Esophagus muscularis mucosa (tissue), 4 donors: ENCODE measurements at regions not wholly inside any gene's neighbourhood (a gene's known extent, or its start where the extent isn't known, plus 50 kb on each side); places are given as distances from the start of the nearest gene placed in this dataset.
"Not testable (repeated sequence)": the region's sequence is repeated elsewhere in the genome, so short reads cannot be mapped to it uniquely, and the experiment has no call there.

ENCODE experiments used
- DNase-seq: peaks from one replicate; pipeline ENCODE4 v3.0.0-alpha.2; 2017; ENCODE audit errors: extremely low spot score
- H3K27ac ChIP-seq, 4 donors: fragments of 200-600 bp; sonication (generic); replicated peaks in 1 of 4; 1 replicate in 3 of 4; 2 replicates in 1 of 4; pipeline ENCODE4 v1.5.1; 2016 to 2019; ENCODE audit warnings: mild to moderate bottlenecking in 1 of 4
- H3K27me3 ChIP-seq, 4 donors: fragments of 200-600 bp; sonication (generic); one replicate each; pipeline versions ENCODE4 v1.5.1 to v1.6.0; 2016 to 2019
- H3K36me3 ChIP-seq, 4 donors: fragments of 200-600 bp; sonication (generic); one replicate each; pipeline ENCODE4 v1.5.1; 2016 to 2019
- H3K4me1 ChIP-seq, 4 donors: fragments of 200-600 bp; sonication (generic); one replicate each; pipeline ENCODE4 v1.5.1; 2016 to 2019
- H3K4me3 ChIP-seq, 4 donors: fragments of 200-600 bp; sonication (generic); 1 replicate in 2 of 4; 2 replicates in 2 of 4; pipeline ENCODE4 v1.5.1; 2016 to 2019; ENCODE audit warnings: mild to moderate bottlenecking in 4 of 4, moderate library complexity in 1 of 4
- H3K9me3 ChIP-seq, 4 donors: fragments of 200-600 bp; sonication (generic); 1 replicate in 3 of 4; 2 replicates in 1 of 4; pipeline ENCODE4 v1.5.1; 2016 to 2019
- CTCF ChIP-seq, 3 experiments: fragments of 200-600 bp in 2 of 3; fragments of 450-650 bp in 1 of 3; sonication (generic) in 2 of 3; IDR thresholded peaks; one replicate each; pipeline ENCODE4 v1.5.1; 2017 to 2019; ENCODE audit warnings: antibody characterized with exemption in 3 of 3, mild to moderate bottlenecking in 2 of 3, moderate library complexity in 1 of 3
- EP300 ChIP-seq: sonication (generic); formaldehyde crosslinking; IDR thresholded peaks from one replicate; pipeline ENCODE4 v1.6.1; 2017; ENCODE audit warnings: antibody characterized with exemption
- POLR2A ChIP-seq: fragments of 450-650 bp; IDR thresholded peaks from one replicate; pipeline ENCODE4 v1.6.1; 2017; ENCODE audit warnings: antibody characterized with exemption, moderate library complexity, mild to moderate bottlenecking, low read depth
- POLR2AphosphoS5 ChIP-seq, 2 donors: sonication (generic); formaldehyde crosslinking; IDR thresholded peaks; one replicate each; pipeline ENCODE4 v1.6.1; 2017; ENCODE audit warnings: antibody characterized with exemption in 2 of 2
- WGBS: methylation state at CpG from one replicate; pipeline ENCODE4 v1.1.5; 2018; 5-methylcytosine and 5-hydroxymethylcytosine counted together
- intact Hi-C: fragments of 100-400 bp; cut with DNase I; formaldehyde crosslinking; loops from one replicate; pipeline ENCODE4 v1.15.1; 2023

- H3K4me3 ChIP-seq = no peak overlapping the region
- no peak overlapping the region for H3K27ac ChIP-seq
- no peaks in the 10 kb centered on the region for H3K36me3 ChIP-seq
- intact Hi-C loops = no loop called here
- TF ChIP-seq CTCF (IDR thresholded peaks at IDR 0.05) = no peak
- H3K4me1 ChIP-seq = no peaks in the 10 kb centered on the region
- WGBS = 54% methylated on average over 5 of the region's 5 CpGs
- peaks cover 0 to 9% (median 3%) of the 10 kb centered on the region in 4 donors for H3K9me3 ChIP-seq
- no peaks in the 10 kb centered on the region for H3K27me3 ChIP-seq
- DNase-seq = no peak
These were observed 81.3 kb upstream of the TMEM178A start for GRCh38 chr2:39584283-39584965.

DNA sequence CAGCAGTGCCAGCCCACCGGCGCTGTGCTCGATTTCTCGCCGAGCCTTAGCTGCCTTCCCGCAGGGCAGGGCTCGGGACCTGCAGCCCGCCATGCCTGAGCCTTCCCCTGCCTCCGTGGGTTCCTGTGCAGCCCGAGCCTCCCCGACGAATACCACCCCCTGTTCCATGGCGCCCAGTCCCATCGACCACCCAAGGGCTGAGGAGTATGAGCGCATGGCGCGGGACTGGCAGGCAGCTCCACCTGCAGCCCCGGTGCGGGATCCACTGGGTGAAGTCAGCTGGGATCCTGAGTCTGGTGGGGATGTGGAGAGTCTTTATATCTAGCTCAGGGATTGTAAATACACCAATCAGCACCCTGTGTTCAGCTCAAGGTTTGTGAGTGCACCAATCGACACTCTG is 80.2 kb upstream of the TMEM178A start:
- intact Hi-C loops, H3K27ac ChIP-seq, H3K27me3 ChIP-seq, H3K36me3 ChIP-seq, H3K4me3 ChIP-seq, DNase-seq, H3K4me1 ChIP-seq, H3K9me3 ChIP-seq: not testable (repeated sequence)
- 96% methylated on average over 8 of the region's 20 CpGs for WGBS

- H3K27ac ChIP-seq = no peak overlapping the region
- no peaks in the 10 kb centered on the region for H3K9me3 ChIP-seq
- WGBS = 70% methylated on average over 3 of the region's 3 CpGs
- intact Hi-C loops = no loop called here
- TF ChIP-seq CTCF (IDR thresholded peaks at IDR 0.05) (no peak), POLR2A (no peak), POLR2AphosphoS5 (IDR thresholded peaks at IDR 0.05) (no peak), EP300 (no peak)
- no peak for DNase-seq
- H3K27me3 ChIP-seq = no peaks in the 10 kb centered on the region
- no peaks in the 10 kb centered on the region for H3K36me3 ChIP-seq
- no peaks in the 10 kb centered on the region for H3K4me1 ChIP-seq
- H3K4me3 ChIP-seq = no peak overlapping the region
These were observed 78.5 kb upstream of the TMEM178A start for GRCh38 chr2:39587168-39587567.

DNA sequence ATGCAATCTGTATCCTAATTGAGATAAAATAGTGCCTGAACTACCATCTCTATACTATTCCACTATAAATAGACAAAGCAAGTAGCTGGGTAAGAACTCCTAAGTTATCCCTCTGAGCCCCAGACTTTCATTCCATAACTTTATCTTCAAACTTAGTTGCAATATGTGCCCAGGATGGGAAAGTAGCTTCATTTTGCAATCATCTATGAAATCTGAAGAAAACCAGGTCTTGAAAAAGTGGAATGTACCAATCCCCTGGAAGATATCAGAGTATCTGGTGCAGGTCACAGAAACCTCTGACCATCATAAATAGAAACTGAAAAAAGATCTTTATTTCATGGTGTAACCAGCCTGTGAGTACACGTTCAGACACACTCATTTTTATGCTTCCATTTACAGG is 78.1 kb upstream of the TMEM178A start:
- H3K27me3 ChIP-seq = no peaks in the 10 kb centered on the region
- no peaks in the 10 kb centered on the region for H3K9me3 ChIP-seq
- DNase-seq = no peak
- no peak for TF ChIP-seq POLR2A
- TF ChIP-seq CTCF (IDR thresholded peaks at IDR 0.05) = no peak
- TF ChIP-seq POLR2AphosphoS5 (IDR thresholded peaks at IDR 0.05) = no peak
- no peak for TF ChIP-seq EP300
- intact Hi-C loops = no loop called here
- H3K27ac ChIP-seq = no peak overlapping the region
- no peaks in the 10 kb centered on the region for H3K4me1 ChIP-seq
- no peaks in the 10 kb centered on the region for H3K36me3 ChIP-seq
- H3K4me3 ChIP-seq = no peak overlapping the region
- 76% methylated on average over 1 of the region's 1 CpG for WGBS

DNA sequence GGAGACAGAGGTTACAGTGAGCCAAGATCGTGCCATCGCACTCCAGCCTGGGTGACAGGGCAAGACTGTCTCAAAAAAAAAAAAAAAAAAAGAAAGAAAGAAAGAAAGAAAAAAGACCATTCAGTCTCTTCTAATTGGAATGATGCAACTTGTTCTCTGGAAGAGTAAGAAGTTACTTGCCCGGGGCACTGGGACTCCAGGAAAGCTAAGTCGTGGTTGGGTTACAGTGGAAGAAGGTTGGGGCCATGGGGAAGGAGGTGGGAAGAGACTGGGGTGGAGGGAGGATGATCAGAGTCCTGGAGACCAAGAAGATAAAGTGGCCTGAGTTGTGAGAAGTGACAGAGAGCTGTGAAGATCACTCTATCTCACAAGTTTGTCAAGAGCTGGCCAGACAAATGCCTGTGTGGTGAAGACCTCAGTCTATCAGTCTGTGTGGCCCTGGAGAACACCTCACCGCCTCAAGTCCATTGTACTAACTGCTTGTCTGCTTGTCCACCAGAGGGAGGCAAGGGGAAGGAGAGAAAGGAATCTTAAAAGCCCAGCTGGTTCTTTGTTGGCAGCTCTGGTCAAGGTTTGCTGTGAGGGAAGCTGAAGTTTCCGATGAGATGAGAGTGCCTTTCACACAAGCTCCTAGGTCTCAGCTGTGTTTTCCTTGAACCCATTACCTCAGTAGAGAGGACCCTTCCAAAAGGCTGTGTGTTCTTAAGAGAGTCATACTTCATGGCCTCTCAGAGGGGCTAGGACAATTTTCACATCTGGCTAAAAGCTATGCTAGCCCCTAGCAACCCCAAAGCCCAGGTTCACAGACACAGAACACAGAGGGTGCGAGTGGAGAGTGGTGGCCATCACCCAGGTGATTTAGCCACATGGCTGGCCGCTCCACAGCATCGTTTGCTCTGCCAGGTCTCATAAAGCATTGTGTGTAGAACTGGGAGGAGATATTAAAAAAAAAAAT is 72.0 kb upstream of the TMEM178A start:
- intact Hi-C loops = no loop called here
- Histone ChIP-seq H3K36me3 (no peaks in the 10 kb centered on the region), H3K9me3 (no peaks in the 10 kb centered on the region), H3K4me1 (peaks cover 0 to 9% (median 7%) of the 10 kb centered on the region in 4 donors), H3K4me3 (no peak overlapping the region), H3K27ac (no peak overlapping the region), H3K27me3 (no peaks in the 10 kb centered on the region)
- 56% methylated on average over 9 of the region's 9 CpGs for WGBS
- no peak for DNase-seq
- TF ChIP-seq EP300 (no peak), CTCF (IDR thresholded peaks at IDR 0.05) (peak; percentile 62 to 68 (median 67)), POLR2AphosphoS5 (IDR thresholded peaks at IDR 0.05) (no peak), POLR2A (no peak)
